A549 (cell line): ENCODE measurements at regions not wholly inside any gene's neighbourhood (a gene's known extent, or its start where the extent isn't known, plus 50 kb on each side); places are given as distances from the start of the nearest gene placed in this dataset.

Source experiments
- CEBPB ChIP-seq, 2 experiments: fragments of >200 bp in 1 of 2; sonication (Bioruptor Twin) in 1 of 2; formaldehyde crosslinking in 1 of 2; IDR thresholded peaks; 2 replicates each; pipeline ENCODE4 v1.6.1; 2012 to 2016
- CTCF ChIP-seq: fragments of >200 bp; sonication (Bioruptor Twin); formaldehyde crosslinking; IDR thresholded peaks from 3 replicates; pipeline ENCODE4 v1.5.1; 2016
- ELK1 ChIP-seq: fragments of 150-350 bp; IDR thresholded peaks from 2 replicates; pipeline ENCODE4 v1.6.1; 2014; ENCODE audit warnings: low read depth, mild to moderate bottlenecking, low read length
- EP300 ChIP-seq, 2 experiments: fragments of >200 bp; sonication (Bioruptor Twin); formaldehyde crosslinking; IDR thresholded peaks; 2 replicates in 1 of 2; 3 replicates in 1 of 2; pipeline ENCODE4 v1.6.1; 2016 to 2017
- HDAC2 ChIP-seq: fragments of 200-600 bp; sonication (generic); IDR thresholded peaks from 2 replicates; pipeline ENCODE4 v1.6.1; 2016
- HOXA7 ChIP-seq: fragments of 250-450 bp; sonication (Bioruptor Pico); IDR thresholded peaks from 2 replicates; pipeline ENCODE4 v1.5.0; 2020; ENCODE audit warnings: mild to moderate bottlenecking, moderate library complexity
- JUN ChIP-seq, 2 experiments: fragments of >200 bp; sonication (Bioruptor Twin); formaldehyde crosslinking; IDR thresholded peaks; 2 replicates in 1 of 2; 3 replicates in 1 of 2; pipeline ENCODE4 v1.6.1; 2016 to 2017
- MAX ChIP-seq: IDR thresholded peaks from 2 replicates; pipeline ENCODE4 v1.6.1; 2012
- POLR2A ChIP-seq: IDR thresholded peaks from 2 replicates; pipeline ENCODE4 v1.6.1; 2012; ENCODE audit warnings: mild to moderate bottlenecking, low read length
- RFX5 ChIP-seq: fragments of 450-650 bp; IDR thresholded peaks from 2 replicates; pipeline ENCODE4 v1.7.1; 2014; ENCODE audit warnings: antibody characterized with exemption, mild to moderate bottlenecking, moderate library complexity
- RNF2 ChIP-seq: fragments of 200-600 bp; sonication (generic); IDR thresholded peaks from 2 replicates; pipeline ENCODE4 v1.6.1; 2016; ENCODE audit warnings: low read depth, mild to moderate bottlenecking, antibody characterized with exemption, moderate library complexity, borderline replicate concordance
- TP53 ChIP-seq: fragments of 250-450 bp; sonication (Bioruptor Pico); IDR thresholded peaks from 2 replicates; pipeline ENCODE4 v1.5.0; 2021; ENCODE audit warnings: mild to moderate bottlenecking, moderate library complexity
- USF2 ChIP-seq: fragments of 450-650 bp; IDR thresholded peaks from 2 replicates; pipeline ENCODE4 v1.6.1; 2014; ENCODE audit warnings: antibody characterized with exemption
- ZNF302 ChIP-seq: fragments of 250-450 bp; sonication (Bioruptor Pico); IDR thresholded peaks from 2 replicates; pipeline ENCODE4 v1.9.0; 2021; ENCODE audit warnings: inconsistent platforms, mild to moderate bottlenecking, moderate library complexity

- TF ChIP-seq JUN (IDR thresholded peaks at IDR 0.05) (no peak), MAX (no peak), ELK1 (no peak), HOXA7 (CRISPR knock-in tag) (no peak), POLR2A (no peak), RNF2 (no peak), EP300 (IDR thresholded peaks at IDR 0.05) (no peak), CTCF (no peak), RFX5 (no peak), HDAC2 (no peak), CEBPB (IDR thresholded peaks at IDR 0.05) (no peak), ZNF302 (CRISPR knock-in tag) (no peak), TP53 (CRISPR knock-in tag) (no peak), USF2 (no peak)
Observed at GRCh38 chr10:71099731-71100361, 112.5 kb upstream of the UNC5B start.
